ENCODE measurements at regions not wholly inside any gene's neighbourhood (a gene's known extent, or its start where the extent isn't known, plus 50 kb on each side); places are given as distances from the start of the nearest gene placed in this dataset.

- Mint-ChIP-seq H3K9me3 (ENCODE audit: unreplicated experiment) (no peaks in the 10 kb centered on the region), H3K27me3 (ENCODE audit: insufficient read depth, unreplicated experiment) (no peaks in the 10 kb centered on the region), H3K27ac (ENCODE audit: unreplicated experiment) (no peak overlapping the region), H3K4me1 (ENCODE audit: low read depth, unreplicated experiment) (peaks cover 5% of the 10 kb centered on the region), H3K36me3 (ENCODE audit: insufficient read depth, unreplicated experiment) (no peaks in the 10 kb centered on the region), H3K4me3 (ENCODE audit: unreplicated experiment) (no peak overlapping the region)
- no peak for DNase-seq
- Histone ChIP-seq H3K4me3 (ENCODE audit: low read depth, low read length) (no peak overlapping the region), H3K36me3 (ENCODE audit: control insufficient read depth, insufficient read depth, low read length) (no peaks in the 10 kb centered on the region), H3K9me3 (no peaks in the 10 kb centered on the region), H3K4me1 (peaks cover 9% of the 10 kb centered on the region; the same call in 1 of the 2 replicates), H3K27me3 (replicated peaks; ENCODE audit: control insufficient read depth, insufficient read depth, low read length) (no peaks in the 10 kb centered on the region)
- ChIA-PET POLR2A (no interaction called here), CTCF (interaction anchor here (0.8 kb wide), 1 partner anchor 148 kb away, joined by 10 read pairs; no protein-coding TSS in a partner anchor)
- no peak for TF ChIP-seq CTCF (IDR thresholded peaks at IDR 0.05; ENCODE audit: insufficient read depth in 1 of 2, low read depth in 1 of 2, low read length in 1 of 2, severe bottlenecking in 1 of 2, unreplicated experiment in 1 of 2)
- BruUV-seq (replicated peaks): no TSS peak
- intact Hi-C loops (cut with micrococcal nuclease; ENCODE audit: unreplicated experiment): no loop called here
These were observed 76.0 kb downstream of the HYCC1 start for GRCh38 chr7:22937946-22938345.

GRCh38 chr7:22936246-22936645, 77.7 kb downstream of the HYCC1 start:
- no peak for TF ChIP-seq CTCF (IDR thresholded peaks at IDR 0.05; ENCODE audit: insufficient read depth in 1 of 2, low read depth in 1 of 2, low read length in 1 of 2, severe bottlenecking in 1 of 2, unreplicated experiment in 1 of 2)
- peaks cover 2% of the 10 kb centered on the region for H3K9me3 Mint-ChIP-seq (ENCODE audit: unreplicated experiment)
- intact Hi-C loops (cut with micrococcal nuclease; ENCODE audit: unreplicated experiment): no loop called here
- ChIA-PET CTCF (no interaction called here), POLR2A (no interaction called here)
- Histone ChIP-seq H3K4me1 (peaks cover 9% of the 10 kb centered on the region; the same call in 1 of the 2 replicates), H3K4me3 (ENCODE audit: low read depth, low read length) (no peak overlapping the region), H3K9me3 (no peaks in the 10 kb centered on the region), H3K27me3 (replicated peaks; ENCODE audit: control insufficient read depth, insufficient read depth, low read length) (no peaks in the 10 kb centered on the region), H3K36me3 (ENCODE audit: control insufficient read depth, insufficient read depth, low read length) (no peaks in the 10 kb centered on the region)
- no peaks in the 10 kb centered on the region for H3K36me3 Mint-ChIP-seq (ENCODE audit: insufficient read depth, unreplicated experiment)
- BruUV-seq (replicated peaks): no TSS peak
- DNase-seq: no peak
- H3K27me3 Mint-ChIP-seq (ENCODE audit: insufficient read depth, unreplicated experiment): no peaks in the 10 kb centered on the region
- no peak overlapping the region for H3K27ac Mint-ChIP-seq (ENCODE audit: unreplicated experiment)
- peaks cover 5% of the 10 kb centered on the region for H3K4me1 Mint-ChIP-seq (ENCODE audit: low read depth, unreplicated experiment)
- no peak overlapping the region for H3K4me3 Mint-ChIP-seq (ENCODE audit: unreplicated experiment)

- no peak overlapping the region for H3K27ac Mint-ChIP-seq (ENCODE audit: unreplicated experiment)
- DNase-seq: no peak
- ChIA-PET CTCF (no interaction called here), POLR2A (no interaction called here)
- H3K4me1 ChIP-seq: peaks cover 9% of the 10 kb centered on the region; the same call in 1 of the 2 replicates
- no peak overlapping the region for H3K4me3 Mint-ChIP-seq (ENCODE audit: unreplicated experiment)
- intact Hi-C loops (cut with micrococcal nuclease; ENCODE audit: unreplicated experiment): no loop called here
- no peaks in the 10 kb centered on the region for H3K4me1 Mint-ChIP-seq (ENCODE audit: low read depth, unreplicated experiment)
- peaks cover 12% of the 10 kb centered on the region for H3K9me3 Mint-ChIP-seq (ENCODE audit: unreplicated experiment)
- H3K27me3 Mint-ChIP-seq (ENCODE audit: insufficient read depth, unreplicated experiment): no peaks in the 10 kb centered on the region
- no peak for TF ChIP-seq CTCF (IDR thresholded peaks at IDR 0.05; ENCODE audit: insufficient read depth in 1 of 2, low read depth in 1 of 2, low read length in 1 of 2, severe bottlenecking in 1 of 2, unreplicated experiment in 1 of 2)
- no peaks in the 10 kb centered on the region for H3K36me3 Mint-ChIP-seq (ENCODE audit: insufficient read depth, unreplicated experiment)
- H3K4me3 ChIP-seq (ENCODE audit: low read depth, low read length): no peak overlapping the region
- H3K27me3 ChIP-seq (replicated peaks; ENCODE audit: control insufficient read depth, insufficient read depth, low read length): no peaks in the 10 kb centered on the region
- no TSS peak for BruUV-seq (replicated peaks)
- H3K36me3 ChIP-seq (ENCODE audit: control insufficient read depth, insufficient read depth, low read length): no peaks in the 10 kb centered on the region
- H3K9me3 ChIP-seq: no peaks in the 10 kb centered on the region
These were observed 78.7 kb downstream of the HYCC1 start for GRCh38 chr7:22935269-22935668.
